ENCODE measurements at regions not wholly inside any gene's neighbourhood (a gene's known extent, or its start where the extent isn't known, plus 50 kb on each side); places are given as distances from the start of the nearest gene placed in this dataset.

DNA sequence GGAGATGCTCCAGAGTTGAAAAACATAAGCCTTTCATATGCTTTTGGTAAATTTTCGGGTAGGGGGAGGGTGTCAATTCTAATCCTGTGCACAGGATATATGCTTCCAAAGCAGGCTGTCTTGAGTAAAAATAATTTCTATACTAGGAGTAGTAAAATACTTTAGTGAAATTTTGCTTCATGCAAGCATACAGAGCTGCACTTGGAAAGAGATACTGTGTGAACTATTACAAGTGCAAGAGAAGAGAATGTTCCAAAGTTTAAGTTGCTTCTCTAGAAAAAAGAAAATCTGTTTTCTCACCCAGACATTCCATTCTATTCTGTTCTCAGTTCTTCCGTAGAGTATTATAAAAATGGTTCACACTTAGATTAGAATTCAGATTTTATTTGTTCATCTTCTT lies 324.6 kb upstream of the AADAT start:
- TF ChIP-seq CTCF (IDR thresholded peaks at IDR 0.05 in 2 of 3, conservative IDR thresholded peaks at IDR 0.05 in 1 of 3; ENCODE audit: borderline replicate concordance in 1 of 3, insufficient read depth in 1 of 3, low read depth in 2 of 3, low read length in 2 of 3) (no peak), POLR2A (IDR thresholded peaks at IDR 0.05; ENCODE audit: borderline replicate concordance, extremely low read depth, insufficient read depth, insufficient read length) (no peak), SIN3A (IDR thresholded peaks at IDR 0.05; ENCODE audit: low read depth) (no peak), ZFX (IDR thresholded peaks at IDR 0.05) (no peak), SP1 (IDR thresholded peaks at IDR 0.05; ENCODE audit: low read depth) (no peak), EZH2 (IDR thresholded peaks at IDR 0.05) (no peak), YY1 (IDR thresholded peaks at IDR 0.05; ENCODE audit: extremely low read depth, insufficient replicate concordance, low read depth, low read length) (no peak), EZH2phosphoT487 (IDR thresholded peaks at IDR 0.05; ENCODE audit: borderline replicate concordance) (no peak), MAX (IDR thresholded peaks at IDR 0.05) (no peak), FOSL1 (IDR thresholded peaks at IDR 0.05; ENCODE audit: low read depth) (no peak), ATF3 (IDR thresholded peaks at IDR 0.05) (no peak), ZNF274 (IDR thresholded peaks at IDR 0.05; ENCODE audit: low read depth, low read length) (no peak), SRF (IDR thresholded peaks at IDR 0.05; ENCODE audit: low read depth) (no peak)
